IMR-90 (cell line): ENCODE measurements at regions not wholly inside any gene's neighbourhood (a gene's known extent, or its start where the extent isn't known, plus 50 kb on each side); places are given as distances from the start of the nearest gene placed in this dataset.

ENCODE experiments used
- ATAC-seq: fragments of 200-7000 bp; cut with Tn5 transposase; 2 replicates; pipeline ENCODE4 v1.9.1; 2020; ENCODE audit warnings: low read depth, mild to moderate bottlenecking, moderate library complexity
- BruUV-seq: library from RNA; stranded (reverse); fragments of 400-500 nt; replicated peaks from 2 replicates; lab custom pipeline; 2021; lab: Mats Ljungman, UMichigan
- CTCF ChIA-PET: fragments of 300-600 bp; formaldehyde crosslinking; extraction: SDS; loops from one replicate; lab custom pipeline; 2021; ENCODE audit warnings: antibody characterized with exemption; lab: Yijun Ruan, JAX
- POLR2A ChIA-PET: fragments of 300-600 bp; sonication (Branson Sonifier 250); formaldehyde crosslinking; loops from one replicate; lab custom pipeline; 2022; ENCODE audit warnings: antibody characterized with exemption; ENCODE audit not compliant: unreplicated experiment; lab: Charles Lee
- DNase-seq: peaks from one replicate; pipeline ENCODE4 v3.0.0; 2013
- H2AFZ ChIP-seq: replicated peaks from 2 replicates; pipeline ENCODE3; 2013; ENCODE audit warnings: low read length, mild to moderate bottlenecking; ENCODE audit not compliant: poor library complexity
- H2AK5ac ChIP-seq: 2 replicates; pipeline ENCODE4 v1.6.1; 2013; ENCODE audit warnings: low read depth, low read length, inconsistent platforms
- H2AK9ac ChIP-seq: replicated peaks from 2 replicates; pipeline ENCODE3; 2013; ENCODE audit warnings: mild to moderate bottlenecking, low read depth, low read length, moderate library complexity; ENCODE audit not compliant: poor library complexity
- H2BK120ac ChIP-seq: 2 replicates; pipeline ENCODE4 v1.6.1; 2013; ENCODE audit warnings: low read depth, low read length, inconsistent platforms
- H2BK15ac ChIP-seq: 3 replicates; pipeline ENCODE4 v1.6.1; 2013; ENCODE audit warnings: low read depth, low read length, inconsistent platforms
- H2BK20ac ChIP-seq: 2 replicates; pipeline ENCODE4 v1.6.1; 2013; ENCODE audit warnings: low read depth, mild to moderate bottlenecking, inconsistent platforms, low read length, moderate library complexity
- H2BK5ac ChIP-seq: 2 replicates; pipeline ENCODE4 v1.6.1; 2013; ENCODE audit warnings: mild to moderate bottlenecking, low read depth, low read length, inconsistent platforms; ENCODE audit not compliant: poor library complexity, severe bottlenecking
- H3K14ac ChIP-seq: replicated peaks from 2 replicates; pipeline ENCODE4 v1.6.1; 2013; ENCODE audit warnings: low read depth, low read length, inconsistent platforms
- H3K18ac ChIP-seq: 2 replicates; pipeline ENCODE4 v1.6.1; 2013; ENCODE audit warnings: low read depth, low read length, control low read depth
- H3K23ac ChIP-seq: 2 replicates; pipeline ENCODE4 v1.6.1; 2013; ENCODE audit warnings: low read depth, low read length, inconsistent platforms
- H3K27ac ChIP-seq: 2 replicates; pipeline ENCODE4 v1.5.1; 2013; ENCODE audit warnings: mild to moderate bottlenecking, control low read depth, low read length; ENCODE audit not compliant: insufficient read depth
- H3K27me3 ChIP-seq: 2 replicates; pipeline ENCODE4 v1.6.1; 2013; ENCODE audit warnings: low read length; ENCODE audit not compliant: control insufficient read depth, insufficient read depth
- H3K36me3 ChIP-seq: 2 replicates; pipeline ENCODE4 v1.6.1; 2013; ENCODE audit warnings: low read length, mixed read lengths; ENCODE audit not compliant: control insufficient read depth, insufficient read depth
- H3K4ac ChIP-seq: 2 replicates; pipeline ENCODE4 v1.6.1; 2013; ENCODE audit warnings: low read depth, low read length, inconsistent platforms
- H3K4me1 ChIP-seq: 2 replicates; pipeline ENCODE4 v1.6.1; 2013; ENCODE audit warnings: low read length, mixed read lengths; ENCODE audit not compliant: control insufficient read depth, insufficient read depth
- H3K4me2 ChIP-seq: 2 replicates; pipeline ENCODE4 v1.6.1; 2013; ENCODE audit warnings: low read depth, mild to moderate bottlenecking, control low read depth, low read length, moderate library complexity
- H3K4me3 ChIP-seq: 2 replicates; pipeline ENCODE4 v1.5.1; 2013; ENCODE audit warnings: low read depth, mild to moderate bottlenecking, control low read depth, low read length, moderate library complexity; ENCODE audit not compliant: insufficient read depth
- H3K56ac ChIP-seq: 2 replicates; pipeline ENCODE4 v1.6.1; 2013; ENCODE audit warnings: low read length, inconsistent platforms; ENCODE audit not compliant: insufficient read depth; ENCODE audit errors: extremely low read depth
- H3K79me1 ChIP-seq, 2 experiments: 2 replicates each; pipeline ENCODE4 v1.6.1; 2013; ENCODE audit warnings: low read length in 2 of 2, inconsistent platforms in 1 of 2, low read depth in 1 of 2
- H3K9ac ChIP-seq: 2 replicates; pipeline ENCODE4 v1.6.1; 2013; ENCODE audit warnings: low read depth, low read length, control low read depth
- H3K9me1 ChIP-seq: 2 replicates; pipeline ENCODE4 v1.6.1; 2013; ENCODE audit warnings: low read length, inconsistent platforms; ENCODE audit not compliant: insufficient read depth
- H3K9me3 ChIP-seq: 2 replicates; pipeline ENCODE4 v1.6.1; 2013; ENCODE audit warnings: low read length; ENCODE audit not compliant: control insufficient read depth, insufficient read depth
- H4K20me1 ChIP-seq: 2 replicates; pipeline ENCODE4 v1.6.1; 2013; ENCODE audit warnings: low read length, inconsistent platforms; ENCODE audit not compliant: insufficient read depth
- H4K5ac ChIP-seq: 2 replicates; pipeline ENCODE4 v1.6.1; 2013; ENCODE audit warnings: mild to moderate bottlenecking, low read depth, low read length, control low read depth
- H4K8ac ChIP-seq, 2 experiments: 2 replicates each; pipeline ENCODE4 v1.6.1; 2013; ENCODE audit warnings: low read depth in 2 of 2, low read length in 2 of 2, control low read depth in 1 of 2, inconsistent platforms in 1 of 2
- H4K91ac ChIP-seq: 2 replicates; pipeline ENCODE4 v1.6.1; 2013; ENCODE audit warnings: low read depth, low read length, inconsistent platforms; ENCODE audit not compliant: insufficient read depth
- BHLHE40 ChIP-seq: fragments of 150-350 bp; IDR thresholded peaks from 2 replicates; pipeline ENCODE4 v1.6.1; 2016; ENCODE audit warnings: mild to moderate bottlenecking, low read depth, low read length
- CEBPB ChIP-seq: IDR thresholded peaks from 2 replicates; pipeline ENCODE4 v1.6.1; 2012; ENCODE audit warnings: low read depth, low read length, improper control_type of control experiment
- CHD1 ChIP-seq: IDR thresholded peaks from 2 replicates; pipeline ENCODE4 v1.6.1; 2012; ENCODE audit warnings: low read depth, low read length, improper control_type of control experiment
- CTCF ChIP-seq: conservative IDR thresholded peaks from 2 replicates; pipeline ENCODE4 v1.5.1; 2012; ENCODE audit warnings: mild to moderate bottlenecking, low read depth, low read length, improper control_type of control experiment
- ELK1 ChIP-seq: fragments of 150-350 bp; IDR thresholded peaks from 2 replicates; pipeline ENCODE4 v1.6.1; 2016; ENCODE audit warnings: low read depth, mild to moderate bottlenecking, low read length, moderate library complexity, borderline replicate concordance
- FOS ChIP-seq: fragments of 150-350 bp; IDR thresholded peaks from 2 replicates; pipeline ENCODE4 v1.6.1; 2016; ENCODE audit warnings: low read depth, low read length
- MAFK ChIP-seq: IDR thresholded peaks from 2 replicates; pipeline ENCODE4 v1.6.1; 2012; ENCODE audit warnings: low read depth, low read length, improper control_type of control experiment
- MXI1 ChIP-seq: IDR thresholded peaks from 2 replicates; pipeline ENCODE4 v1.6.1; 2012; ENCODE audit warnings: low read depth, mild to moderate bottlenecking, low read length, moderate library complexity, borderline replicate concordance
- NFE2L2 ChIP-seq: fragments of 150-350 bp; IDR thresholded peaks from 2 replicates; pipeline ENCODE4 v1.6.1; 2016; ENCODE audit warnings: low read depth, mild to moderate bottlenecking, low read length
- POLR2A ChIP-seq: IDR thresholded peaks from 2 replicates; pipeline ENCODE4 v1.6.1; 2012; ENCODE audit warnings: mild to moderate bottlenecking, low read depth, low read length
- RAD21 ChIP-seq: IDR thresholded peaks from 2 replicates; pipeline ENCODE4 v1.6.1; 2012; ENCODE audit warnings: low read length, improper control_type of control experiment
- RCOR1 ChIP-seq: IDR thresholded peaks from 2 replicates; pipeline ENCODE4 v1.6.1; 2012; ENCODE audit warnings: mild to moderate bottlenecking, low read length, improper control_type of control experiment; ENCODE audit not compliant: insufficient replicate concordance
- RFX5 ChIP-seq: IDR thresholded peaks from 2 replicates; pipeline ENCODE4 v1.8.0; 2012; ENCODE audit warnings: low read depth, mild to moderate bottlenecking, low read length, moderate library complexity
- SMC3 ChIP-seq: fragments of 150-350 bp; IDR thresholded peaks from 2 replicates; pipeline ENCODE4 v1.6.1; 2016; ENCODE audit warnings: low read depth, mild to moderate bottlenecking, antibody characterized with exemption, low read length, moderate library complexity
- USF2 ChIP-seq: fragments of 150-350 bp; IDR thresholded peaks from 2 replicates; pipeline ENCODE4 v1.6.1; 2017; ENCODE audit warnings: mild to moderate bottlenecking, antibody characterized with exemption, low read length, low read depth
- WGBS, 2 experiments: methylation state at CpG; one replicate each; pipeline versions ENCODE4 v1.1.5 to v1.1.7; 2013; ENCODE audit warnings: missing lambda C conversion rate in 2 of 2; ENCODE audit not compliant: insufficient read length in 1 of 2; ENCODE audit errors: extremely low coverage in 2 of 2; 5-methylcytosine and 5-hydroxymethylcytosine counted together
- dilution Hi-C: fragments of 300-500 bp; cut with HindIII; formaldehyde crosslinking; loops from one replicate; pipeline ENCODE4 v1.14.3; 2018; ENCODE audit warnings: low sequenced_read_pairs; ENCODE audit not compliant: unreplicated experiment
- in situ Hi-C: fragments of 300-500 bp; cut with MboI; formaldehyde crosslinking; loops from 3 replicates; pipeline ENCODE4 v1.14.3; 2019; ENCODE audit warnings: low sequenced_read_pairs, inconsistent platforms, mixed read lengths
- intact Hi-C: fragments of 100-400 bp; cut with micrococcal nuclease; formaldehyde crosslinking; loops from 2 replicates; pipeline ENCODE4 v1.10.0; 2022

GRCh38 chr7:41252957-41253356 is 449.9 kb downstream of the INHBA start:
- Histone ChIP-seq H3K4me1 (peaks cover 7% of the 10 kb centered on the region), H3K23ac (no peak overlapping the region), H3K14ac (no peak overlapping the region), H3K9me3 (no peaks in the 10 kb centered on the region), H3K36me3 (no peaks in the 10 kb centered on the region), H4K20me1 (no peaks in the 10 kb centered on the region), H3K56ac (no peak overlapping the region), H2BK20ac (no peak overlapping the region), H2AK9ac (no peak overlapping the region), H2BK120ac (no peak overlapping the region), H3K4me3 (no peak overlapping the region), H3K18ac (no peak overlapping the region), H4K5ac (no peak overlapping the region), H3K27me3 (no peaks in the 10 kb centered on the region), H4K91ac (no peak overlapping the region), H2AFZ (no peak overlapping the region), H2BK15ac (no peak overlapping the region), H3K9me1 (peaks cover 13% of the 10 kb centered on the region), H3K4ac (no peak overlapping the region), H4K8ac (no peak overlapping the region), H3K9ac (no peak overlapping the region), H2BK5ac (no peak overlapping the region), H2AK5ac (0 out of 2 replicates have a peak overlapping the region, but pooled peaks have one; percentile 30), H3K79me1 (no peaks in the 10 kb centered on the region), H3K4me2 (no peak overlapping the region), H3K27ac (no peak overlapping the region)
- ATAC-seq (no peak), DNase-seq (no peak)
- ChIA-PET POLR2A (no interaction called here), CTCF (no interaction called here)
- dilution Hi-C loops (no loop called here), in situ Hi-C loops (no loop called here), intact Hi-C loops (no loop called here)
- 100% methylated on average over 3 of the region's 6 CpGs; no CpG with 5 or more reads in 1 of the 2 experiments for WGBS, 2 experiments
- TF ChIP-seq SMC3 (no peak), POLR2A (no peak), MAFK (no peak), BHLHE40 (no peak), USF2 (no peak), ELK1 (no peak), MXI1 (no peak), RCOR1 (no peak), RAD21 (no peak), FOS (no peak), CEBPB (no peak), CHD1 (no peak), NFE2L2 (no peak), RFX5 (no peak), CTCF (no peak)
- no TSS peak for BruUV-seq
